ENCODE measurements at regions not wholly inside any gene's neighbourhood (a gene's known extent, or its start where the extent isn't known, plus 50 kb on each side); places are given as distances from the start of the nearest gene placed in this dataset.

GRCh38 chr15:47411733-47412132 is 305.6 kb upstream of the SEMA6D start:
- no peaks in the 10 kb centered on the region for H3K36me3 Mint-ChIP-seq (ENCODE audit: low read depth)
- TF ChIP-seq, protein P1, sequence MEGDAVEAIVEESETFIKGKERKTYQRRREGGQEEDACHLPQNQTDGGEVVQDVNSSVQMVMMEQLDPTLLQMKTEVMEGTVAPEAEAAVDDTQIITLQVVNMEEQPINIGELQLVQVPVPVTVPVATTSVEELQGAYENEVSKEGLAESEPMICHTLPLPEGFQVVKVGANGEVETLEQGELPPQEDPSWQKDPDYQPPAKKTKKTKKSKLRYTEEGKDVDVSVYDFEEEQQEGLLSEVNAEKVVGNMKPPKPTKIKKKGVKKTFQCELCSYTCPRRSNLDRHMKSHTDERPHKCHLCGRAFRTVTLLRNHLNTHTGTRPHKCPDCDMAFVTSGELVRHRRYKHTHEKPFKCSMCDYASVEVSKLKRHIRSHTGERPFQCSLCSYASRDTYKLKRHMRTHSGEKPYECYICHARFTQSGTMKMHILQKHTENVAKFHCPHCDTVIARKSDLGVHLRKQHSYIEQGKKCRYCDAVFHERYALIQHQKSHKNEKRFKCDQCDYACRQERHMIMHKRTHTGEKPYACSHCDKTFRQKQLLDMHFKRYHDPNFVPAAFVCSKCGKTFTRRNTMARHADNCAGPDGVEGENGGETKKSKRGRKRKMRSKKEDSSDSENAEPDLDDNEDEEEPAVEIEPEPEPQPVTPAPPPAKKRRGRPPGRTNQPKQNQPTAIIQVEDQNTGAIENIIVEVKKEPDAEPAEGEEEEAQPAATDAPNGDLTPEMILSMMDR (IDR thresholded peaks at IDR 0.05) = no peak
- no peak for DNase-seq
- no peaks in the 10 kb centered on the region for H3K9me3 Mint-ChIP-seq
- H3K4me1 Mint-ChIP-seq = peaks cover 69% of the 10 kb centered on the region
- no peak overlapping the region for H3K4me3 Mint-ChIP-seq
- H3K27me3 Mint-ChIP-seq (ENCODE audit: low read depth, poor library complexity) = no peaks in the 10 kb centered on the region
- no peak overlapping the region for H3K27ac Mint-ChIP-seq

GRCh38 chr15:47412136-47412535 is 305.2 kb upstream of the SEMA6D start:
- Mint-ChIP-seq H3K27ac (no peak overlapping the region), H3K36me3 (ENCODE audit: low read depth) (no peaks in the 10 kb centered on the region), H3K4me3 (no peak overlapping the region), H3K27me3 (ENCODE audit: low read depth, poor library complexity) (no peaks in the 10 kb centered on the region), H3K9me3 (no peaks in the 10 kb centered on the region), H3K4me1 (peaks cover 69% of the 10 kb centered on the region)
- TF ChIP-seq, protein P1 (IDR thresholded peaks at IDR 0.05) = no peak
- no peak for DNase-seq

DNA sequence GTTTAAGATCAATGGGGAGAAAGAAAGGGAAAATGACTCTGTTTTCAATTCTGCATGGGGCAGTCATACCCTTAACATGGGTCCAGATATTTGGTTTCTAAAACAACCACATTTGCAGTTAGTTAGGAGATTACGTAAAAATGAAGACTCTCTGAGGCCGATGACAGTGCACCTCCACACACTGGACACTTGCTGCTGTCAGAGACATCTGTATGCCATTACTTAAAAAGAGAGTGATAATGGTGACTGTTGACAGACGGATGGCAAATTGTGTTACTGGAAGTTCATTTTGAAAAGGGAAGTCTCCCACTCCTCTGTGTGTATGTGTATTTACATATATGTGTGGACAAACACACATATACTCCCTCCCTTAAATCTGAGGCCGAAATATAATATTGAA is 304.5 kb upstream of the SEMA6D start:
- DNase-seq = no peak

DNA sequence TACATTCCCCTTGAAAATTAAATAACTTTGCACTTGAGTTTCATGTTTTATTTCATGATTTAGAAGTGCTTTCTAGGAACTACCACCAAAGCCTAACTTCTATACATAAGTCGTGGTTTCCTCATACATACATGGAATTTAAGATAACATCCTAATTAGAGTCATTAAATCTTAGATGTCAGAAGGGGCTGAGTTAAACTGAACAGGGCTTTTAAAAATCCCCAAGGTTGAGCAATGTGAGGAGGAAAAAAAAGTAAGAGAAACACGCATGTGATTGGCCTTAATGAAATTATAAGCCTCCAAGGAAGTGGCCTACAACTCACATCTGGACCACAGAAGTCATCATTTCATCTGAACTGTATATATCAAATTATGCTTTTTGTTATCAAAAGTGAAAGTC is 303.1 kb upstream of the SEMA6D start:
- no peaks in the 10 kb centered on the region for H3K9me3 Mint-ChIP-seq
- no peak for DNase-seq

More for the DNA sequence above, 304.5 kb upstream of the SEMA6D start:
- peaks cover 69% of the 10 kb centered on the region for H3K4me1 Mint-ChIP-seq
- no peak overlapping the region for H3K4me3 Mint-ChIP-seq
- TF ChIP-seq, protein P1 (IDR thresholded peaks at IDR 0.05) = no peak
- H3K27ac Mint-ChIP-seq = no peak overlapping the region
- H3K36me3 Mint-ChIP-seq (ENCODE audit: low read depth) = no peaks in the 10 kb centered on the region
- no peaks in the 10 kb centered on the region for H3K27me3 Mint-ChIP-seq (ENCODE audit: low read depth, poor library complexity)
- H3K9me3 Mint-ChIP-seq = no peaks in the 10 kb centered on the region

DNA sequence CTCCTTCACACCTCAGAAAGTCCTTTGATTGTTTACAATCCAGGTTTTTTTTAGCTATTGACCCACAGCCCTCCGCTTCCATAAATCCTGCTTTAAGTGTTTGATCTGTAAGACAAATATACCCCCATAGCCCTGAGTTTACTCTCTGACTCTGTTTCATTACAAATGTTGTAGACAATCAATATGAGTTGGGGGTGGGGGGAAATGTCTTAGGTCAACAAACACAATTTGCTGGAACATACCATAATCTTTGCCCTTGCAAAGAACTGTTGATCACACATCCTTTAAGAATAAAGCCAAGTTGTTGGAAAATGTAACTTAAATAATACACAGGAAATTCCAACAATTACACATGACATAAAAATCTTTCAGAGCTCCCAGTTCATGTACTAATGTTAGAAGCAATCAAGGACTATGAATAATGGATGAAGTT is 301.8 kb upstream of the SEMA6D start:
- Mint-ChIP-seq H3K4me3 (peak overlapping the region; percentile 13), H3K9me3 (no peaks in the 10 kb centered on the region), H3K36me3 (ENCODE audit: low read depth) (no peaks in the 10 kb centered on the region), H3K4me1 (peaks cover 56% of the 10 kb centered on the region), H3K27ac (peak overlapping the region; percentile 73), H3K27me3 (ENCODE audit: low read depth, poor library complexity) (no peaks in the 10 kb centered on the region)
- peak; percentile 9 for DNase-seq
- TF ChIP-seq, protein P1 (IDR thresholded peaks at IDR 0.05) = no peak

More for the DNA sequence above, 303.1 kb upstream of the SEMA6D start:
- H3K4me3 Mint-ChIP-seq = no peak overlapping the region
- no peaks in the 10 kb centered on the region for H3K36me3 Mint-ChIP-seq (ENCODE audit: low read depth)
- no peaks in the 10 kb centered on the region for H3K27me3 Mint-ChIP-seq (ENCODE audit: low read depth, poor library complexity)
- peaks cover 60% of the 10 kb centered on the region for H3K4me1 Mint-ChIP-seq
- TF ChIP-seq, protein P1 (IDR thresholded peaks at IDR 0.05) = no peak
- no peak overlapping the region for H3K27ac Mint-ChIP-seq

- Mint-ChIP-seq H3K27ac (no peak overlapping the region), H3K36me3 (ENCODE audit: low read depth) (no peaks in the 10 kb centered on the region), H3K4me1 (peaks cover 24% of the 10 kb centered on the region), H3K9me3 (no peaks in the 10 kb centered on the region), H3K27me3 (ENCODE audit: low read depth, poor library complexity) (peaks cover 6% of the 10 kb centered on the region), H3K4me3 (no peak overlapping the region)
- TF ChIP-seq, protein P1 (IDR thresholded peaks at IDR 0.05) = no peak
- DNase-seq = no peak
Observed at GRCh38 chr15:47422881-47423665, 294.2 kb upstream of the SEMA6D start.

Measured in nephron progenitor cell (in vitro differentiated cells).